Tongue (tissue), 1 donor: ENCODE measurements at regions not wholly inside any gene's neighbourhood (a gene's known extent, or its start where the extent isn't known, plus 50 kb on each side); places are given as distances from the start of the nearest gene placed in this dataset.

Experiments
- DNase-seq: peaks from one replicate; pipeline ENCODE4 v3.0.0-alpha.2; 2015

DNA sequence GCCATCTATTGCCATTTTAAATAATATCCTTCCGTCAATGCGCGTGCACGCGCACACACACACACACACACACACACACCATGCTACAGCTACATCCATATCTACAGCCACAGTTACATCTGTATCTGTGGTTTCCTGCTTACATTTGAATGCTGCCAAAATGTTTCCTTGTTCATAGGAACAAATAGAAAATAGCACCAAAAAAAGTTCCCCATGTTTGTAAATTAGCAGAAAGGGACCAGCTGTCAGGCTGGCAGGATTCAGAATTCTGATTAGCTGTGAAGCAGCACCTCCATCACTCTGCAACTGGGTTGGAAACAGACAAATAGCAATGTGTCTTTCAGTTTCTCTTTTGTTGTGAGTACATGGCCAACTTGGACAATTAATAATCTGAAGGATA is 601.5 kb downstream of the IRX1 start:
- DNase-seq: no peak

DNA sequence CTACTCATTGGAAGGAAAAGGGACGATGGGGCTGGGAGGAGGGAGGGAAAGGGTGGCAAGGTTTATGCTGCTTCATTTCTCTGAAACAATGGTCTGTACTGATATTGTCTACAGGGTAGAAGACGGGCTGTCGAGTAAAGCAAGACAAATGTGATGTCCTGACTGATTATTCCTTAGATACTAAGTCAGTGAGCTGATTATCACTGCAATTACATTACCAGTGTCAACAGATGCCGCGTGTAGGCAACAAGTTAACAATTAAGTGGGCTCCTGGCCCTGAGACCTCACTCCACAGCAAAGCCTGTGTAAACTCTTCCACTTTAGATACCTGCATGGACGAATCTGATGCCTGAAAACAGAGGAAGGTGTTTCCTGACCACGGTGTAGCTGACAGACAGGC is 602.8 kb downstream of the IRX1 start:
- no peak for DNase-seq

DNA sequence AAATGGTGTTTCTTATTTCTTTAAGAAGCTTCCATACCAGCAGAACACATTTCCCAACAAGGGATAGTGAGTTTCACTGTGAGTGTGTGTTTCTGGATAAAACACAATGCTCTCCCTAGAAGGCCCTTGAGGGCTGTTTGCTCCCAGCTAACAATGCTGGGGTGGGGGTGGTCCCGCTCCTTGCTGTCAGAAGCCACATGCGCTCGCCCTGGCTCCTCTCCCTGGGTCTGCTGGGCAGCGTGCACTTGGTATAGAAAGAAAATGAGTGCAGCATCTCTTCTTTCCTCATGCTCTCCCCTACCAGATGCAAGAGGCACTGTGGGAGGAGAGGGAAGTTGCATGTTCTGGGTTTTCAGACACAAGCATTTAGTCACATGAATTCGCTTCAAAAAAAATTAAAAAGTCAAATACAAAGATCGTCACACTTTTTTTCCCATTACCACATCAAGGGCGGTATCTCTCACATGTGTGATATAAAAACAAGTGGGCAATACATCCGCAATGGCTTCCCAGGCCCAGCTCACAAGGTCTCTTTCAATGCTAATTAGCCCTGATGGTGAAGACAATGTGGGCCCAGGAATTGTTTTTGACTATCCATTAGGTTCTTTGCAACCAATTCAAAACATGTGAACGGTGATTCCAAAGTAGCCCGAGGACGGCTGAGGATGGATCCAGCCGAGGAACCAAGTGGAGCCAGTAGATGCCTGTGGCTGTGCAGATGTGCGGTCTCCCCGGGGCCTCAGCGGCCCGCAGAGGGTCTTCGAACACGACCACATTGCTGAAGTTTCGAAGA is 603.6 kb downstream of the IRX1 start:
- no peak for DNase-seq

DNA sequence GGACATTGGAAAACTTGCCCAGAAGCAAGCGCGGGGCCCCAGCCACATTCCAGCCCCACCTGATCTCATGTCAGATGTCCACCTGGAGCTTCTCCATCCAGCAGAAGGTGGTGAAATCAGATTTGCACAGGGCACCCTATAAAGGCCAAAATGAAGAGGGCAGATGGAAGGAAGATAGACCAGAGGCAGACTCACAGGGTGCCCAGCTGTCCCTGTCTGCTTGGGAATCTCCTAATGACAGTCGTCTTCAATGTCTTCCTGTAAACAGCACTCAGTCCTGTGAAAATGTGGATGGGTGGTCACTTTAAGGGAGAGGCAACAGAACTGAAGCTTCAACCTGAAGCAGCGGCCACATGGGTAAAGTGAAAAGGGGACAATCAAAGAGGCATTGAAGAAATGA is 607.5 kb downstream of the IRX1 start:
- no peak for DNase-seq

DNA sequence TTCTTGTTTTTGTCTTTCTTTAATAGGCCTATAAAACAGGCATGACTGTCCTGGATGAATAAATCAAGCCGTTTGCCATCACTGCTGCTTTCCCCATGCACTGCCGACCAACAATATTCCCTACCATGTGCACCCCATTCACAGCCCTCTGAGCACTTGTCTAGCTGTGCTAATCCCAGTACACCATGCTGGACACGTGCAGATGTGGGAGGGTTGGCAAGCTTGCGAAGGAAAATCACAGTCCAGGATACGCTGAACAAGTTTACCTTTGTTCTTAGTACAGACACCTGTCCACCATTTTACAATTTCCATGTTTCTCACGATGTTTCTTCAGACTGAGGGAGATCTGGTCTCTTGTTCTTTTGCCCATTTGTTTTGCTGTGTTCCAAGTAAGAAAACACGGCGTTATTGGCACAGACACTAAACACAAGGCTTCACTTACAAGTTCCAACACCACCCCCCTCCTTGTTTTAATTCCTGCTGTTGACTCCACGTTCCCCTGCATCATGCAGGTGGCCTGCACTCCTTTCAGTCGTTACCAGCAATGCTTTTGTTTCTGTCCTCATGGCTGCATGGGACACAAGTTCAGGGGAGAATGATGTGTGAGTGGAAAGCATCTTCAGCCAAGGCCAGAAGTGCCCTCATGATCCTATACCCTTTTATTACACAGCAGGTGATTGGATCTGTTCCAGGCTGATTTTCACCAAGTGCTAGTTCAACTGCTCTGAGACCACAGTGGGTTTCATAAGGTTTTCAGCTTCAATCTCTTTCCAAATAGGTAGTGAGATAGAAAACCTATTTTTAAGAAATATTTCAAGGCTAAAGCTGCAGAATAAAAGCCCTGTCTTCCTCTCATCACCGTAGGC is 608.9 kb downstream of the IRX1 start:
- DNase-seq: peak; percentile 74

DNA sequence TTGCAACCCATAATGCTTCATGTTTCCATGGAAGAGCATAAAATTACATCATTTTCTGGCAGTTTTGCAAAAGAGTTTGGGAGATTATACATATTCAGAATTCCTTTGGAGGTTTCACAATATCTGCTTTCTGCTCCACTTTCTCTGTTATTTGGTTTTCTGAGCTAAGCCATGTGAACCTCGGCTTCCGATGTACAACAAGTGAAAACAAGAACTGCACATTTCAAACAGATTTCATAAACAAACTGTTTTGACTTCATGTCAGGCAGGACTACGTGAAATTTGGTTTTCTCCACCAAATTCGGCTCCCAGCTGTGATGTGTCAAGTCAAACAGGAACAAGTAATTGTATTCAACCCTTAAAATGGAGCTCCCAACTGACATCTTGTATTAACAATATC is 609.8 kb downstream of the IRX1 start:
- peak; percentile 79 for DNase-seq

DNA sequence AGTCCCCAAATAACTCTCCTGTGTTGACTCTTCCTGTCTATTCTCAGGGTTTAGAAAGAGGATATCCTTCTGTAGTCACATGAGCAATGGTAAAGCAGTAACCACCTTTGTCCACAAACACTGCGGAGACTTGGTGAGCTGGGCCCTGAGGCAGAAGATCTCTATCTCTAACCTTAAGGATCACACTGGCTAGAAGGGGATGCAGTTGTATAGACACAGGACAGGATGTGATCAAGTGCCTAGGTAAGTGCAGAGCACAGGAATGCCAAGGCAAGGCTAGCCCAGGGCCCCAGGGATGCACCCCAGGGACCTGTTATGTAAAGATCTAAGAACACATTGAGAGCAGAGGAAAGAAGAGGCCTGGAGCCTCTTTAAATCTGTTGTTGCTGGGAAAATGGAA is 610.5 kb downstream of the IRX1 start:
- DNase-seq: peak; percentile 15

DNA sequence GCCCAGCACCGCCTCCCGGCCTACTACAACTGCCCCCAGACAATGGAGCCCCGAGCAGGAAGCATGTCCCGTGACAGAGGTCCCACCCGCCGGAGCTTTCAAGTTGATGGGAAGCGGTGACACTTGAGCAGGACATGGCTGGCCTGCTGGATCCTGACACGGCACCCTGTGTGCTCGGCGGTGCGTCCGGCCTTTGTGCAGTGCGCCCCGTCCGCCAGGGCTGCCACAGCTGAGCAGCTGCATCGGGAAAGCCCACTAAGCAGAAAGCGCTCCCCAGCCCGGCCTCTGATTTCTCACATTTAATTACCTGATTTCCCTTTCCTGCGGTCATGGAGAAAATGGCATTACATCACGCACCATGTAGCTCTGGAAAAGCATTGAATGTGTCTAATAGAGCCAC is 611.9 kb downstream of the IRX1 start:
- no peak for DNase-seq

DNA sequence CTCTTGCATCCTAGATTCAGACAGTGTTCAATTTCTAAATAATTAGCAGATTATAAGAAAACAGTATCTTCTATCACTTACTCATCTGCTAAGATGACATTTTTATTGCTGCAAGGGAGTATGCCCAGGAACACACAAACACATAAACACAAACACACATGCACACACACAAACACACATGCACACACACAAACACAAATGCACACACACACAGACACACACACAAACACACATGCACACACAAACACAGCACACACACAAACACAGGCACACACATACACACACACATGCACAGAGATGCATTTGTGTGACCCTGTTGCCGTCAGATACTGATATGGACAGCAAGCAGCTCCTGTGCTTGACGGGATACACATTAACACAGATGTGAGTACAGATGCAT is 612.9 kb downstream of the IRX1 start:
- DNase-seq: no peak

DNA sequence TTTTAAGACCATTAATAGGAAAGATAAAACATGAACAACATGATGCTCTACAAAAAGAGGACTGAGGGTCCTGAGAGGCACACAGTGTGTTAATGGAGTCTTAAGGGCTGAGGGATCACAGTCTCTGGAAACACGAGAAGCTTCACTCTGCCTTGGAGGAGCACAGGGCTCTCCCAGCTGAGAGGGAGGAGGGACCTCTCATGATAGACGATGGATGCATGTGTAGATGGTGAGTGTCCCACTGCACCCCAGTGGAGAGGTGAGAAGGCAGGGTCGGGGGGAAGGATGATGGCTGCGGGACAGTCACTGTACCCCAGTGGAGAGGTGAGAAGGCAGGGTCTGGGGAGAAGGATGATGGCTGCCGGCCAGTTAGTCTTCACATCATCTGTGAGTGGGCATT is 613.4 kb downstream of the IRX1 start:
- DNase-seq: no peak

DNA sequence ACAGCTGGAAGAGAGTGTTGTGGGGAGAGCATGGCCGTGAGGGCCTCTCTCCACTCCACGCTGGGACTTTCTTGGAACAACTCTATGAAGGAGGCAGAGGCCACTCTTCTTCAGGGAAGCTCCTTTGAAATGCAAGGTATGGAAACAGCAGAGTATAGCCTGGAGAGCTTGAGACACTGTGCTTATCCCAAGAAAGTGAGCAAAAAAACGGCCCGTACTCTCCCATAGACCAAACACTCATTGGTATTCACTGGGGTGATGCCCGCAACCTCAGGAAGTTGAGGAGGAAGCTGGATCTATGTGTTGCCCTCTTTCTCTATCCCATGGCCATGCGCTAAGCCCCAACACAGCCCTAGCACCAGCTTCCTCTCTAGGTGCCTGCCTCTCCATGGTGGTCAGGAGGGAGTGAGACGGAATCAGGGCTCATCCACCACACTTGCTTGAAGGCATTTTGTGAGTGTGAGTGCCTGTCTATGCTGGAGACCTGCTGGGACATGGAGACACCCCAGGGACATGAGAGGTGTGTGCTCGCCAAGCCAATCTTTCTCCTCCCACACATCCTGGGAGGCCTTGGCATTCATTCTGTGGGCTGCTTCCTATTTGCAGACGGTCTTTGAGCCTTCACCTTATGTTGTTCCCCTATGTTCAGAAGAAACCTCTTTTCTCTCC is 616.6 kb downstream of the IRX1 start:
- no peak for DNase-seq

DNA sequence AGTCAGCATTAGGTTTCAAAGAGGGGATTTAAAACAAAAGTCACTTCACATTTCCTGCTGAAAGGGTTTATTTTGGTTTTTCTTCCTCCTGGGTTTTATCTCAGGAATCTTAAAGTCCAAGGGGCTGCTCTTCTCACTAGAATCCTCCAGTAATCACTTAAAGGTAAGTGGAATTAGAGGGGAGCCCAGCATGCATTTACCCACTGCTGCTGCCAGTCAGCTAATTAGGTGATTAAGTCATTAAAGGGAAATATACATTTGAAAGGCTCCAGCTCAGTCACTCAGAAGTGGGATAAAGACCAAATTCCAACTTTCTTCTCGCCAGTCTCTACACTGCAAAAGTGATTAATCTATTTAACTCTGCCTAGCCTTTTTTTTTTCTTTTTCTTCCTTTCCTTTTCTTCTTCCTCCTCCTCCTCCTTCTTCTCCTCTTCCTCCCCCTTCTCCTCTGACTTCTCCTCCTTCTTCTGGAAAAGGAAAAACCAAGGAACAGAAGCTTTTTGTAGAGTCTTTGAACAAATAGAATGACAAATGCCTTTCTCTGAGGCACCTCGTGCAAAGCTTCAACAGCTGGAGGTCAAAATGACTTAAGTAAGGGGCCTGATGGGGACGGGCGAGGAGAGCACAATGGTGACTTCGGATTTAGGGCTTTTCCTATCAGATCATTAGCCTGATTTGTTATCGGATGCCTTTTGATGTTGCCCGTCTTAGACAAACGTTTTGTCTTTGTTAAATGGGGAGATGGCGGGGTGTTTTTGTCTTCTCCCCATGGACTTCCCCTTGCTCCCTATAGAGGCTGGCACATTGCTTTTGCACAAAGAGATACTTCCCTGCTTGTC is 617.6 kb downstream of the IRX1 start:
- no peak for DNase-seq

DNA sequence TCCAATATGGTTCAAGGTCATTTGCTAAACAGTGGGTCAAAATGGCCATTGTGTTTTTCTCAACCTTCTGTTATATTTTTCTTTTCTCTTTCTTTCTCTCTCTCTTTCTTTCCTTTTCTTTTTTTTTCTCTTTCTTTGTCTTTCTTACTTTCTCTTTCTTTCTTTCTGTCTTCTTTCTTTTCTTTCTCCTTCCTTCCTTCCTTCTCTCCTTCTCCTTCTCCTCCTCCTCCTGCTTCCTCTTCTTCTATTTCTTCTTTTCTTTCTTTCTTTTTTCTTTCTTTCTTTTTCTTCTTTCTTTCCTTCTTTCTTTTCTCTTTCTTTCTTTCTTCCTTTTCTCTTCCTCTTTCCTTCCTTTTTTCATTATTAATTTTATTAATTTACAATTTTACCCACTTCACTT is 619.5 kb downstream of the IRX1 start:
- DNase-seq: no peak

DNA sequence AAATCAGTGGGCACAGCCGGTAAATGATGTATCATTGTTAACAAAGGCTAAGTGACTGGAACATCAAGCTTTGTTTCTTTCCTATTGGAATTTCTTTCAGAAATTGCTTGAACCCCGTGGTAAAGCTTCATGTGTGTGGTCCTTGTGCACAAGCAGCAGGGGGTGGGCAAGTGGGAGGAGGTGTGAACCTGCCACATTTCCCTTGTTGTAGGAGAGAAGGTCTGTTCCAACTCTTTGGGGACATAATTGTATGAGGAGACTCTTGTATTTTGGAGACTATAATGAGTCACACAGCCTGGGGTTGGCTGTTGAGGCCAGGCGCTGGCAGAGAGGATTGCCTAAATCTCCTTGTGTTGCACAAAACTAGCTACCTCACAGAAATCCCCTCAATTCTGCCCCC is 620.5 kb downstream of the IRX1 start:
- no peak for DNase-seq

DNA sequence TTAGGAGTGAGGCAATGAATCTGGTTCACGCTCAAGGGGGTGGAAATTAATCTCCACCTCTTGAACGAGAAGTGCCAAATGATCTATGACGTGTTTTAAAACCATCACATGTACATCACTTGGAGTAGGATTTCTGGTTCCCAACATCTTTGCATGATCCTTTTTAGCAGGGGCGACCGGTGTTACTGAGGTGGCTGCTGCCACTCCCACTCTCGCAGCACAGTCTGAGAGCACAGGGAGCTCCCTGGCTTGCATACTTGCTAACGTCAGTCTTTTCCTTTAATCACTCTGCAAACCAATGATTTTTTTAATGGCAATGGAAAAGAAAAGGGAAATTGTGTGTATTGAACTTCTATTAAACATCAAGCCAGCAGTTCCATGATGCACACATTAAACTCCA is 624.4 kb downstream of the IRX1 start:
- DNase-seq: no peak

DNA sequence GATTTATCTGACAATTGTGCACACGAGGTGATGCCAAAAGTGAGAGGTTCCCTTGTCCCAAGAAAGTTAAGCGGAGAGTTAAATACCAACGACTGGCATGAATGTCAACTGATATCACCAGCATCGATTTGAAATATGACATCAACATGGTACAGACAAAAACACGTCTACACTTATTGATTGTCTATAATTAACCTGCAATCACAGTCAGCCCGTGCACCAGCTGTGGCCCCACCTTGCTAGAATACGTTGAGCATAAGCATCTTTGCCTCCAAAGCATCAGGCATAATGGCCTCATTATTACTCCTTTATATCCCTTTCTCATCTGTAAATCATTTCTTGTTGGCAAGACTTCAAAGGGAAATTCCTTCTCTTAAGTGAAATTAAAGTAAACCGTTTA is 625.4 kb downstream of the IRX1 start:
- DNase-seq: no peak

DNA sequence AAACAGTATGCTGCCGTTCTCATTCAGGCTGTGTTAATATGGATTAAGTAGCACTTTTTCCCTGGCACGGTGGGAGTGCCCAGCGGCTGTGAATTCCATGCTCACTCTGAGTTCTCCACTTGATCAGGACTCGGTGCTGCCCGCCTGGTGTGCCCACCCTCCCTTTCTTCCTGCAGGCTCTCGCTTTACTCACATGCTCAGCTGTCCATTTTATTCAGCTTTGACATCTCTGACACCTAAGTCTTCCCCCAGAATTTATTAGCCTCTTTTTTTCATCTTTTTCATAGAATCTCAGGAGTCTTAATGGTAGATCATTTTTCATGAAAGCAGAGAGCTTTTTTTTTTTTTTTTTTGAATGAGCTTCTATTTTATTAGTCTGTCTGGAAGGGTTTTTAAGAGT is 626.5 kb downstream of the IRX1 start:
- DNase-seq: peak; percentile 25

DNA sequence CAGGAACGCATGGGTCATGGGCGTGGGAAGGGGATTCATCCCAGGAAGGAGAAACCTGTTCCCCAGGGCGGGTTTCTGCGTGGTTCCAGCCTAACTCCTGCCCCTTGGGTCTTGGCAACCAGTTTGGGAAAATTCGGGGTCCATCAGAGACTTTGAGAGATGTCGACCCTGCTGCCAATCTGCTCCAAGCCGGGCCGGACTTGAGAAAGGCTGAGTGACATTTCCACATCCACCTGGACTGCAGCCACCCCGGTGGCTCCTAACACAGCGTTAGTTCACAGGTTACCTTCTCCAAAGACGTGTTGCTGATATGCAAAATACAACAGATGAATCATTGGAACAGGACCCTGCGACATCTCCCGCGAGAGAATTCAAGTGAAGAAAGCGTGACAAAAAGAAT is 627.2 kb downstream of the IRX1 start:
- no peak for DNase-seq

DNA sequence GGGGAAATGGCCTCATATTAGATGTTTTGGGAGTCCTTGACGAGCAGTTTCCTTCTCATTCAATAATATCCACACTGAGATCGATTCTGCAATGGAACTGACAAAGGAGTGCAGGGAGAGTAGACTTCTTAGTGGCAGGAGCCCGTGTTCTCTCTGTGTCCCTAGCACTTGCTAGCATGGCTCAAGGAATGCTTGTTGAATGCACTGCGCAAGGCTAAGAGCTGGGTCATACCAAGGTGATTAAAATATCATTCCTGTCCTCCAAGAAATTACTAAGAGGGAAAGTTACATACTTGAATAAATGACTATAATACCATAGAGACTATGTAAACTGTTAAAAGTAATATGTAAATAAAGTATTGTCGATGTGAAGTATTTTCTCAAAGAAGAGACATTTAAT is 630.1 kb downstream of the IRX1 start:
- DNase-seq: no peak

DNA sequence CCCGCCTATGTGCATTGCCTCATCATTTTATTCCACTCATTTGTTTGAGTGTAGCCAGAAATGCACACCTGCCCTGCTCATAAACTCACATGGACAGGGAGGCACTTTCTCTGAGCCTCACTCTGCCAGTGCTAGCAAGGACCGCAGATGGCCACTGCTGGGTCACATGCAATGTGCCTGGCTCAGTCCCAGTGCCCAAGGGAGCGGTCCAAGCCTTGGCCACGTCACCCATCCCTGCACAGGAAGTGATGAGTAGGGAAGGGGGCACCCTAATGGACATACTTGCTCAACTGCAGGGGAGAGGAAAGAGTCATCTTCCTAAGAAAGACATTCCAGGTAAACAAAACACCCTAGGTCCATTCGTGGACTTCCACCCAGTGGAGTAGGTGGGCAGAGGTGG is 630.9 kb downstream of the IRX1 start:
- DNase-seq: no peak

DNA sequence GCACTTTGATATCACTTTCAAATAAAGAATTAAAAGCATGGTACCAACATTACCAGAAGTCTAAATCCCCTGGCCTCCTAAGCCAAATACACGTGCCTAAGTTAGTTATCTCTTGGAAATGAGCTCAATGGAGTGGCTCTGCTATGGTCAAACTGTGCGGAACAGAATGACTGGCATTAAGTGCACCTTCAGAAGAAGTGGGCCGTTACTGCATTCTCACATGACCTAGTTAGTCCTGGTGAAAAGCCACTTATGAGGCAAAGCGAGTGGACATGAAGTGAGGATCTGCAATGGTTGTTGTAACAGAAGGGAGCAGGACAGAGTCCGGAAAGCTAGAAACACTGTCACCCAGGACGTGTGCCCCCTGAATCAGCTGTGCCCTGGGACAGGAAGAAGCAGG is 633.1 kb downstream of the IRX1 start:
- no peak for DNase-seq
